Thoracic aorta (tissue), 2 donors: ENCODE measurements at regions not wholly inside any gene's neighbourhood (a gene's known extent, or its start where the extent isn't known, plus 50 kb on each side); places are given as distances from the start of the nearest gene placed in this dataset.

Source experiments
- ATAC-seq: fragments of 150-250 bp; one replicate; pipeline ENCODE4 v1.8.0; 2017; ENCODE audit warnings: low read depth; ENCODE audit not compliant: insufficient number of reproducible peaks, low FRiP score
- DNase-seq: peaks from one replicate; pipeline ENCODE4 v3.0.0-alpha.2; 2020; ENCODE audit warnings: low spot score
- H3K27ac ChIP-seq, 2 donors: fragments of 200-600 bp; sonication (generic); 1 replicate in 1 of 2; 2 replicates in 1 of 2; pipeline ENCODE4 v1.5.1; 2016; ENCODE audit warnings: mild to moderate bottlenecking in 2 of 2, moderate library complexity in 2 of 2
- H3K27me3 ChIP-seq: fragments of 200-600 bp; sonication (generic); replicated peaks from 2 replicates; pipeline ENCODE4 v1.6.0; 2016; ENCODE audit warnings: mild to moderate bottlenecking; ENCODE audit not compliant: insufficient read depth
- H3K36me3 ChIP-seq: fragments of 200-600 bp; sonication (generic); one replicate; pipeline ENCODE4 v1.5.1; 2016
- H3K4me1 ChIP-seq, 2 donors: fragments of 200-600 bp; sonication (generic); 1 replicate in 1 of 2; 2 replicates in 1 of 2; pipeline versions ENCODE4 v1.5.1 to v1.6.0; 2016; ENCODE audit warnings: low read depth in 2 of 2, mild to moderate bottlenecking in 1 of 2; ENCODE audit not compliant: control insufficient read depth in 1 of 2
- H3K4me3 ChIP-seq: fragments of 200-600 bp; sonication (generic); 2 replicates; pipeline ENCODE4 v1.5.1; 2016; ENCODE audit warnings: mild to moderate bottlenecking
- H3K9me3 ChIP-seq: fragments of 200-600 bp; sonication (generic); 2 replicates; pipeline ENCODE4 v1.5.1; 2016
- TF ChIP-seq, protein P1 (sequence below): fragments of 200-600 bp; sonication (generic); IDR thresholded peaks from one replicate; pipeline ENCODE4 v1.5.1; 2019; ENCODE audit warnings: antibody characterized with exemption

DNA sequence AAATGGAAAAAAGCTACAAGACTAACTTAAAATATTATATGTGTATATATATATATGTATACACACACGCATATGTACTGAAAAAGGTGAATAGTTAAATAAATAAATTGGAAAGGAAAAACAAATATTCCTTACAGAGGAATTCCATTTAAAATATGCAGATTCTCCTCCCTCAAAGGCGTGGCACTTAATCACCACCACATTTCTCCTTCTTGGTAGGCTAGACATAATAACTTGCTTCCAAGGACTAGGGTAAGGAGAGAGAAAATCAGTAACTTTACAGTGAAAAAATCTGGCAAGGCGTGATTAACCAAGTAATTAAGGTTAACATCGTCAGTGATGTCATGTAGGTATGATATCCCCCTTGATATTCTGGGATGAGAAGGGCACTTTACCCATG, 84.0 kb upstream of the USP25 start:
- TF ChIP-seq, protein P1, sequence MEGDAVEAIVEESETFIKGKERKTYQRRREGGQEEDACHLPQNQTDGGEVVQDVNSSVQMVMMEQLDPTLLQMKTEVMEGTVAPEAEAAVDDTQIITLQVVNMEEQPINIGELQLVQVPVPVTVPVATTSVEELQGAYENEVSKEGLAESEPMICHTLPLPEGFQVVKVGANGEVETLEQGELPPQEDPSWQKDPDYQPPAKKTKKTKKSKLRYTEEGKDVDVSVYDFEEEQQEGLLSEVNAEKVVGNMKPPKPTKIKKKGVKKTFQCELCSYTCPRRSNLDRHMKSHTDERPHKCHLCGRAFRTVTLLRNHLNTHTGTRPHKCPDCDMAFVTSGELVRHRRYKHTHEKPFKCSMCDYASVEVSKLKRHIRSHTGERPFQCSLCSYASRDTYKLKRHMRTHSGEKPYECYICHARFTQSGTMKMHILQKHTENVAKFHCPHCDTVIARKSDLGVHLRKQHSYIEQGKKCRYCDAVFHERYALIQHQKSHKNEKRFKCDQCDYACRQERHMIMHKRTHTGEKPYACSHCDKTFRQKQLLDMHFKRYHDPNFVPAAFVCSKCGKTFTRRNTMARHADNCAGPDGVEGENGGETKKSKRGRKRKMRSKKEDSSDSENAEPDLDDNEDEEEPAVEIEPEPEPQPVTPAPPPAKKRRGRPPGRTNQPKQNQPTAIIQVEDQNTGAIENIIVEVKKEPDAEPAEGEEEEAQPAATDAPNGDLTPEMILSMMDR, result no peak
- no peaks in the 10 kb centered on the region for H3K9me3 ChIP-seq
- H3K4me3 ChIP-seq, result no peak overlapping the region
- H3K36me3 ChIP-seq, result no peaks in the 10 kb centered on the region
- H3K4me1 ChIP-seq, result no peaks in the 10 kb centered on the region
- no peak for ATAC-seq
- H3K27me3 ChIP-seq, result no peaks in the 10 kb centered on the region
- DNase-seq, result no peak
- no peak overlapping the region for H3K27ac ChIP-seq

DNA sequence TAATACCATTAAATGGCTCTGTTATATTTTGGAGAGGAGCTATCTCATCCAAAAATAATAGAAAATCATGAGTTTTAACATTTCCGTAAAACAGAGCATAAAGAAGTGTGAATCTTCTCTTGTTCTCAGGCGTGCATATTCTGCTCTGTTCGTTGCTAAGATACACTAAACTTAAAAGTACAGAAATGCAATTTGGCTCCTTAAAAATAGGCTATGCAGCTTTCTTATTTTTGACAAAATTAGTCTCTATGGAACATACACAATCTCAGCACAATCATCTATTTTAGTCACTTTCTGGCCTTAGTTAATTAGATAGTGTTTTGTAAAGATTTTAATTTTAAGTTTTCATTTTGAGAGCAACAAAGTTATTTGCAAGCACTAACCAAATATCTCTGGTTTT, 79.0 kb upstream of the USP25 start:
- Histone ChIP-seq H3K27me3 (no peaks in the 10 kb centered on the region), H3K9me3 (no peaks in the 10 kb centered on the region), H3K27ac (no peak overlapping the region), H3K4me1 (no peaks in the 10 kb centered on the region), H3K36me3 (no peaks in the 10 kb centered on the region), H3K4me3 (no peak overlapping the region)
- TF ChIP-seq, protein P1, result no peak
- ATAC-seq (no peak), DNase-seq (no peak)

DNA sequence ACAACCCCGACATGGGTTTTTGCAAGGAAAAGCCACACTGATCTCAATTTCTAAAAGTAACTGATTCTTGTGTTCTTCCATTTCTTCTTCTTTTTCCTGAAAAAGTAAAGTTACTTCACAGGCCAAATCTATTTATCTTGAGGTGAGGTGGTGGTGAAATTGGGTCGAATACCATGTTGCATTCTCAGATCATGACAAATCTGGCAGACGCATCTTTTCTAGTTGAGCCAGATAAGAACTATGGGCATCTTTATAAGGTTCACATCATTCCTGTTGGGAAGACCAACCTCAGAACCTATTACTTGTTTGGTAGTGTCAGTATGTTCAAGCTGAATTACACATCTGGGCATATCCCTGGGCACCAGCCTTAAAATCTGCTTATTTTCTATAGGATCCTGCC, 78.6 kb upstream of the USP25 start:
- H3K9me3 ChIP-seq, result no peaks in the 10 kb centered on the region
- H3K27me3 ChIP-seq, result no peaks in the 10 kb centered on the region
- H3K4me1 ChIP-seq, result no peaks in the 10 kb centered on the region
- TF ChIP-seq, protein P1, result no peak
- no peak overlapping the region for H3K4me3 ChIP-seq
- ATAC-seq (no peak), DNase-seq (no peak)
- H3K27ac ChIP-seq, result no peak overlapping the region
- H3K36me3 ChIP-seq, result no peaks in the 10 kb centered on the region

DNA sequence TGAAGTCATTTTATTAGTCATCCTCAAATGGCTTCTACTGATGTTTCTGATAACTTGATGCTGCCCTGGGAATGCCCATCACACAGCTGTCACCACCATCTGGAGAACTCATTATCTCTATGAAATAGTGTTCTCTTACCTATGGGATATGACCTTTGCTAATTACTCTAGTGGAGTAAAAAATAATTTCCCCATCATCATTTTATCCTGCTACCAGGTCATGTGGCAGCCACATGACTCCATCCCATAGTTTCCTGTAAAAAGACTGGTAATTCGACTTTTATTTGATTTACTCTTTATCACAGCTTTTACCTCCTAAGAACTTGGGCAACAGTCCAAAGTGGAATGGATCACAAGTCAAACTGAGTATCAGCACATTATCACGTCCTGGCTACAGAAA, 76.1 kb upstream of the USP25 start:
- Histone ChIP-seq H3K36me3 (no peaks in the 10 kb centered on the region), H3K4me3 (no peak overlapping the region), H3K9me3 (no peaks in the 10 kb centered on the region), H3K4me1 (no peaks in the 10 kb centered on the region), H3K27ac (no peak overlapping the region), H3K27me3 (no peaks in the 10 kb centered on the region)
- ATAC-seq, result no peak
- DNase-seq, result no peak
- TF ChIP-seq, protein P1, result no peak

DNA sequence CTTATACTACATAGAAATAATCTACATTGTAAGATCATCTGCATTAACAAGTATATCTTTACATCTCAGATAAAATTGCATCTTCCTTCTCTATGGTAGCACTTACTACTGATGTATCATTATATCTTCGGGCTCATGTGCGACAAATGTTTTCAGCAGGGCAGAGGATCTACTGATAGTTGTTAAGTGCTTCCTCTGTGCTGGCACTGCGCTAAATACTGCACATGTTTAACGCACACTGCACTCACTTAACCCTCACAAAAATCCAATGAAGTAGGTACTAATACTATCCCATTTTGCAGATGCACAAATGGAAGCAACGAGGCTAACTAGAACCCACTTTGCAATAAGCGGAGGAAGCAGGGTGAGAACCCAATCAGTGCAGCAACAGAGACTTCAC, 75.6 kb upstream of the USP25 start:
- no peaks in the 10 kb centered on the region for H3K4me1 ChIP-seq
- H3K4me3 ChIP-seq, result no peak overlapping the region
- H3K27me3 ChIP-seq, result no peaks in the 10 kb centered on the region
- ATAC-seq (no peak), DNase-seq (no peak)
- no peaks in the 10 kb centered on the region for H3K9me3 ChIP-seq
- TF ChIP-seq, protein P1, result no peak
- H3K27ac ChIP-seq, result no peak overlapping the region
- H3K36me3 ChIP-seq, result no peaks in the 10 kb centered on the region
